ENCODE measurements at regions not wholly inside any gene's neighbourhood (a gene's known extent, or its start where the extent isn't known, plus 50 kb on each side); places are given as distances from the start of the nearest gene placed in this dataset.

DNA sequence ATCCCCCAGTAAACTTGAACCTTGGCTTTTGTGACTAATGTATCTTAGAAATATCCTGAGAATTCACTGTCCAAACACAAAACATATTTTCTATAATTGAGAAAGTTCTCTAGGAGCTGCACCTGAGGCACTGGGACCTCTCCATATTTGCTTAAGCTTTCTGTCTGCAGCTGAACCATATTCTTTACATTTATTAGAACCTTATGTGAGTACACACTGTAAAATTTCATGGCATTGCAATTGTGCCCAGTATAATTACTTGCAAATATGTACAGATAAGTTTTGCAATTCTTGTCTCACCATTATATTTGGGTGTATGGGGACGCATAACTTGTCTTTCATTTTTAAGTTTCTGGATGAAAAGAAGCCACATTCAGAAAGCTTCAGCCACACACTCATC, 280.7 kb upstream of the KLHL1 start:
- TF ChIP-seq, protein P1, sequence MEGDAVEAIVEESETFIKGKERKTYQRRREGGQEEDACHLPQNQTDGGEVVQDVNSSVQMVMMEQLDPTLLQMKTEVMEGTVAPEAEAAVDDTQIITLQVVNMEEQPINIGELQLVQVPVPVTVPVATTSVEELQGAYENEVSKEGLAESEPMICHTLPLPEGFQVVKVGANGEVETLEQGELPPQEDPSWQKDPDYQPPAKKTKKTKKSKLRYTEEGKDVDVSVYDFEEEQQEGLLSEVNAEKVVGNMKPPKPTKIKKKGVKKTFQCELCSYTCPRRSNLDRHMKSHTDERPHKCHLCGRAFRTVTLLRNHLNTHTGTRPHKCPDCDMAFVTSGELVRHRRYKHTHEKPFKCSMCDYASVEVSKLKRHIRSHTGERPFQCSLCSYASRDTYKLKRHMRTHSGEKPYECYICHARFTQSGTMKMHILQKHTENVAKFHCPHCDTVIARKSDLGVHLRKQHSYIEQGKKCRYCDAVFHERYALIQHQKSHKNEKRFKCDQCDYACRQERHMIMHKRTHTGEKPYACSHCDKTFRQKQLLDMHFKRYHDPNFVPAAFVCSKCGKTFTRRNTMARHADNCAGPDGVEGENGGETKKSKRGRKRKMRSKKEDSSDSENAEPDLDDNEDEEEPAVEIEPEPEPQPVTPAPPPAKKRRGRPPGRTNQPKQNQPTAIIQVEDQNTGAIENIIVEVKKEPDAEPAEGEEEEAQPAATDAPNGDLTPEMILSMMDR (IDR thresholded peaks at IDR 0.05), result no peak
- TF ChIP-seq POLR2AphosphoS5 (IDR thresholded peaks at IDR 0.05), result no peak
- TF ChIP-seq POLR2A (IDR thresholded peaks at IDR 0.05), result no peak
- no peak for TF ChIP-seq EP300 (IDR thresholded peaks at IDR 0.05)
